8988T (cell line): ENCODE measurements at regions not wholly inside any gene's neighbourhood (a gene's known extent, or its start where the extent isn't known, plus 50 kb on each side); places are given as distances from the start of the nearest gene placed in this dataset.
"Not testable (repeated sequence)": the region's sequence is repeated elsewhere in the genome, so short reads cannot be mapped to it uniquely, and the experiment has no call there.

Experiments used
- DNase-seq: peaks from one replicate; pipeline ENCODE4 v3.0.0; 2011

- no peak for DNase-seq
These were observed 494.7 kb upstream of the MARCKS start for GRCh38 chr6:113362301-113363047.

GRCh38 chr6:113363048-113363798, 493.9 kb upstream of the MARCKS start:
- DNase-seq: no peak

- DNase-seq: no peak
These were observed 493.3 kb upstream of the MARCKS start for GRCh38 chr6:113363866-113364265.

- no peak for DNase-seq
These were observed 492.4 kb upstream of the MARCKS start for GRCh38 chr6:113364766-113365165.

- no peak for DNase-seq
These were observed 492.0 kb upstream of the MARCKS start for GRCh38 chr6:113365191-113365590.

- no peak for DNase-seq
These were observed 490.6 kb upstream of the MARCKS start for GRCh38 chr6:113366505-113366904.

GRCh38 chr6:113370508-113371502, 486.3 kb upstream of the MARCKS start:
- no peak for DNase-seq

- not testable (repeated sequence) for DNase-seq
These were observed 481.7 kb upstream of the MARCKS start for GRCh38 chr6:113375466-113375865.

GRCh38 chr6:113375950-113376846, 480.9 kb upstream of the MARCKS start:
- no peak for DNase-seq

GRCh38 chr6:113376847-113377165, 480.3 kb upstream of the MARCKS start:
- no peak for DNase-seq

- DNase-seq: no peak
These were observed 479.7 kb upstream of the MARCKS start for GRCh38 chr6:113377362-113377942.

- no peak for DNase-seq
These were observed 476.6 kb upstream of the MARCKS start for GRCh38 chr6:113380591-113380990.

GRCh38 chr6:113381232-113381631, 475.9 kb upstream of the MARCKS start:
- DNase-seq: no peak

- DNase-seq: no peak
These were observed 475.2 kb upstream of the MARCKS start for GRCh38 chr6:113381959-113382358.

GRCh38 chr6:113383701-113384100, 473.4 kb upstream of the MARCKS start:
- no peak for DNase-seq

- no peak for DNase-seq
These were observed 472.1 kb upstream of the MARCKS start for GRCh38 chr6:113385020-113385431.

- no peak for DNase-seq
These were observed 468.1 kb upstream of the MARCKS start for GRCh38 chr6:113388996-113389395.

GRCh38 chr6:113392551-113393055, 464.5 kb upstream of the MARCKS start:
- no peak for DNase-seq

- no peak for DNase-seq
These were observed 462.9 kb upstream of the MARCKS start for GRCh38 chr6:113394216-113394615.

- no peak for DNase-seq
These were observed 462.4 kb upstream of the MARCKS start for GRCh38 chr6:113394729-113395128.

- no peak for DNase-seq
These were observed 460.4 kb upstream of the MARCKS start for GRCh38 chr6:113396730-113397129.

GRCh38 chr6:113397236-113397635, 459.9 kb upstream of the MARCKS start:
- no peak for DNase-seq
